SH-SY5Y (cell line): ENCODE measurements at regions not wholly inside any gene's neighbourhood (a gene's known extent, or its start where the extent isn't known, plus 50 kb on each side); places are given as distances from the start of the nearest gene placed in this dataset.

Experiments used
- GATA2 ChIP-seq: IDR thresholded peaks from 2 replicates; pipeline ENCODE4 v1.6.1; 2011; ENCODE audit warnings: mild to moderate bottlenecking, low read depth, low read length
- GATA3 ChIP-seq: IDR thresholded peaks from 2 replicates; pipeline ENCODE4 v1.6.1; 2011; ENCODE audit warnings: low read depth, mild to moderate bottlenecking, low read length, moderate library complexity

- TF ChIP-seq GATA3 (no peak), GATA2 (no peak)
Observed at GRCh38 chr2:8412586-8412985, 269.3 kb upstream of the ID2 start.
